Naive B cell (primary cell): ENCODE measurements at regions not wholly inside any gene's neighbourhood (a gene's known extent, or its start where the extent isn't known, plus 50 kb on each side); places are given as distances from the start of the nearest gene placed in this dataset.
"Not testable (repeated sequence)": the region's sequence is repeated elsewhere in the genome, so short reads cannot be mapped to it uniquely, and the experiment has no call there.

Experiments
- ATAC-seq, 2 donors: fragments of 150-1000 bp; cut with Tn5 transposase; 2 replicates each; pipeline ENCODE4 v1.10.0; 2021; ENCODE audit warnings: low read depth in 2 of 2, mild to moderate bottlenecking in 2 of 2, moderate library complexity in 2 of 2
- DNase-seq: peaks from one replicate; pipeline ENCODE4 v3.0.0; 2022
- H3K27ac Mint-ChIP-seq, 6 donors: one replicate each; pipeline ENCODE4 v1.8.0; 2020 to 2022; ENCODE audit warnings: mild to moderate bottlenecking in 6 of 6, mixed read lengths in 6 of 6, moderate library complexity in 5 of 6, inconsistent platforms in 2 of 6
- H3K27me3 Mint-ChIP-seq, 3 donors: one replicate each; pipeline ENCODE4 v1.8.0; 2021 to 2022; ENCODE audit warnings: mixed read lengths in 3 of 3, mild to moderate bottlenecking in 1 of 3
- H3K36me3 Mint-ChIP-seq, 2 donors: one replicate each; pipeline ENCODE4 v1.8.0; 2020 to 2022; ENCODE audit warnings: mixed read lengths in 2 of 2, inconsistent platforms in 1 of 2, mild to moderate bottlenecking in 1 of 2
- H3K4me1 Mint-ChIP-seq, 3 donors: one replicate each; pipeline ENCODE4 v1.8.0; 2020 to 2022; ENCODE audit warnings: mixed read lengths in 3 of 3, inconsistent platforms in 1 of 3, mild to moderate bottlenecking in 1 of 3, moderate library complexity in 1 of 3
- H3K4me3 Mint-ChIP-seq, 8 donors: one replicate each; pipeline ENCODE4 v1.8.0; 2020 to 2022; ENCODE audit warnings: mild to moderate bottlenecking in 8 of 8, mixed read lengths in 8 of 8, moderate library complexity in 8 of 8, inconsistent platforms in 2 of 8
- H3K9me3 Mint-ChIP-seq, 7 donors: one replicate each; pipeline ENCODE4 v1.8.0; 2020 to 2022; ENCODE audit warnings: mixed read lengths in 7 of 7, mild to moderate bottlenecking in 5 of 7, inconsistent platforms in 2 of 7, moderate library complexity in 1 of 7

DNA sequence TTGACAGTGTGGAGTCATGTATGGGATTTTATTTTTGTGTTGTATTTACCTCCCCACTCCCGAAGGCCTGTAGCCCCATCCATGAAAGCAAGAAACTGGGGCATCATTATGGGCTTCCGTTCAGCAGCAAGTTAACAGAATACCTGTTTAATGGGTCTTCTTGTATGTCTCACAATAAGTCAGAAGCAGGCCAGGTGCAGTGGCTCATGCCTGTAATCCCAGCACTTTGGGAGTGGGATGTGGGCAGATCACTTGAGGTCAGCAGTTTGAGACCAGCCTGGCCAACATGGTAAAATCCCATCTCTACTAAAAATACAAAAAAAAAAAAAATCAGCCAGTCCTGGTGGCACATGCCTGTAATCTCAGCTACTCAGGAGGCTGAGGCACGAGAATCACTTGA is 239.7 kb downstream of the SMAD2 start:
- not testable (repeated sequence) for DNase-seq, H3K4me1 Mint-ChIP-seq, H3K27ac Mint-ChIP-seq, H3K9me3 Mint-ChIP-seq, H3K4me3 Mint-ChIP-seq, ATAC-seq, H3K36me3 Mint-ChIP-seq
- peaks cover 7 to 31% (median 20%) of the 10 kb centered on the region in 3 donors for H3K27me3 Mint-ChIP-seq

DNA sequence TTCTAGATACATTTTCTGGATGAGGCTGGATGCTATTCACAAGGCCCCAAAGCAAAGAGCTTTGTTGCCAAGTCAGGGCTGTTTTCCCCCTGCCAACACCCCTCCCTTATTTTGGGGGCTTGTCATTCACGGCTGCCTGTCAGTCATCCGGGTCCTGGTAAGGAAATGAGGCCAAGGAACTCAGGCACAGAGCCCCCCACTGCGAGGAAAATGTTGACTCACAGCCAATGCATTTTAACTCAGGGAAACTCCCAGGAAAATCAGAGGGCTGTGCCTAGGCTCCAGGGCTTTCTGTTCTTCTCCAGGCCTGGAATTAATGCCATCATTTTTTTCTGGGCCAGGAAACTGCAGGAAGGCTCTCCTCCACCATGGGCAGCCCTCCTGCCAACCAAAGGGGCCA is 241.1 kb downstream of the SMAD2 start:
- Mint-ChIP-seq H3K9me3 (peaks cover 0 to 4% (median 0%) of the 10 kb centered on the region in 7 donors), H3K4me1 (peaks cover 0 to 2% (median 0%) of the 10 kb centered on the region in 3 donors), H3K27me3 (peaks cover 3 to 31% (median 20%) of the 10 kb centered on the region in 3 donors), H3K36me3 (peaks cover 0 to 8% of the 10 kb centered on the region in 2 donors), H3K27ac (no peak overlapping the region), H3K4me3 (no peak overlapping the region)
- DNase-seq, result no peak
- no peak for ATAC-seq

DNA sequence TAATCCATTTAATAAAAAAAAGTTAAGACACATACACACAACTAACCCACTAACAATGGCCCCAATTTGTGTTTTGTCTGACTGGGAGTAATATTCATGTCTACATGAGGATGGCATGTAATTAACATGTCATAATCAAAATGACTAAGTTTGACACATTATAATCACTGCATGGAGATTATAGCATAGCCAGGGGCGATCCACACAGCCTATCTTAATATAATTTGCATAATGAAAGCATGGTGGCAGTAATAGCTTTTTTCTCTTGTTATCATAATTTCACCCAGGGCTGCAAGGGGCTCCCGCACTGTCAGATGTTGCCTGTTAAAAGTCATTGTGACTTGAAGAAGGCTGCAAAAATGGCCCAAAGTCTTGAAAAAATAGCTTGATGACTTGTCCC is 243.7 kb downstream of the SMAD2 start:
- Mint-ChIP-seq H3K9me3 (no peaks in the 10 kb centered on the region), H3K36me3 (peaks cover 0 to 8% of the 10 kb centered on the region in 2 donors), H3K27me3 (peaks cover 3 to 24% (median 8%) of the 10 kb centered on the region in 3 donors), H3K27ac (peak overlapping the region in 1 of 6 donors; percentile 71), H3K4me1 (peaks cover 12 to 22% (median 16%) of the 10 kb centered on the region in 3 donors), H3K4me3 (no peak overlapping the region)
- DNase-seq (no peak), ATAC-seq (no peak)

DNA sequence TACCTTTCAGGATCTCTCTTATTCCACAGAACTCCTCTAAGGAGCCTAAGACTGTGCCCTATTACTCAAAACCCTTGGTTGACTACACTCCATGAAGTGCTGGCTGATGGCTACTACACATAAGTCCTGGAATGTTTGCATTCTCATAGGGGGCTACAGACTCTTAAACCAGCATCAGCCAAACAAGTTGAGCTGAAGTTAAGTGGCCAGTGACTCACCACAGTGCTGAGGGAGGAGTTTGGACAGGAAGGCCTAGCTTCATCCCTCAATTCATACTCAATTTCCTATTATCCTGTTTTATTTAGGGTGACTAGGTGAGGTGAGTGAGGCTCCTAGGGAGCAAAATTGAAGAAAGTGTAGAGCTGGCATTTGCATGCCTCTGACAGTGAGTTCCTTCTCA is 246.7 kb downstream of the SMAD2 start:
- ATAC-seq, result no peak
- H3K27me3 Mint-ChIP-seq, result peaks cover 0 to 15% (median 8%) of the 10 kb centered on the region in 3 donors
- H3K4me3 Mint-ChIP-seq, result no peak overlapping the region
- no peak for DNase-seq
- peak overlapping the region in 1 of 6 donors; percentile 16 for H3K27ac Mint-ChIP-seq
- H3K4me1 Mint-ChIP-seq, result peaks cover 33 to 52% (median 38%) of the 10 kb centered on the region in 3 donors
- H3K36me3 Mint-ChIP-seq, result peaks cover 0 to 8% of the 10 kb centered on the region in 2 donors
- H3K9me3 Mint-ChIP-seq, result peaks cover 0 to 3% (median 0%) of the 10 kb centered on the region in 7 donors

DNA sequence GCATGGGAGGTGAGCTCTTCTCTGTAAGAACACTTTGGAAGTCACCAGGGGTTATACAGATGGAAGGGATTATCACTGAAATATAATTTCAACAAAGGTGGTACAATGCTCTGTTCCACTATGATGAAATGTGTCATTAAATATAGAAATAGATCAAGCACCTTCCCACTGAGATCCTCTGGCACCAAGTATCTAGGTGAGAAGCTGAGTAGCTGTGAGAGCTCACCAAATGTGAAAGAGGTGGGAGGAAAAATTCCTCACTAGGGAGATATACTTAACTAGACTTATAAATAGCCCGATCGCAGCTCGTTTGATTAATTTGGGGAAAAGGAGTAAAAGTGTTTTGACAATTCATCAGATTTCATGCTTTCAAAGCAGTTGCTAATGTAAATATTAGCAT is 247.6 kb downstream of the SMAD2 start:
- H3K27ac Mint-ChIP-seq, result peak overlapping the region in 2 of 6 donors; percentile 51 to 91
- DNase-seq, result no peak
- peaks cover 38 to 59% (median 39%) of the 10 kb centered on the region in 3 donors for H3K4me1 Mint-ChIP-seq
- ATAC-seq, result no peak
- peak overlapping the region in 1 of 8 donors; percentile 25 for H3K4me3 Mint-ChIP-seq
- H3K27me3 Mint-ChIP-seq, result peaks cover 0 to 7% (median 6%) of the 10 kb centered on the region in 3 donors
- peaks cover 0 to 7% of the 10 kb centered on the region in 2 donors for H3K36me3 Mint-ChIP-seq
- H3K9me3 Mint-ChIP-seq, result peaks cover 0 to 3% (median 0%) of the 10 kb centered on the region in 7 donors

DNA sequence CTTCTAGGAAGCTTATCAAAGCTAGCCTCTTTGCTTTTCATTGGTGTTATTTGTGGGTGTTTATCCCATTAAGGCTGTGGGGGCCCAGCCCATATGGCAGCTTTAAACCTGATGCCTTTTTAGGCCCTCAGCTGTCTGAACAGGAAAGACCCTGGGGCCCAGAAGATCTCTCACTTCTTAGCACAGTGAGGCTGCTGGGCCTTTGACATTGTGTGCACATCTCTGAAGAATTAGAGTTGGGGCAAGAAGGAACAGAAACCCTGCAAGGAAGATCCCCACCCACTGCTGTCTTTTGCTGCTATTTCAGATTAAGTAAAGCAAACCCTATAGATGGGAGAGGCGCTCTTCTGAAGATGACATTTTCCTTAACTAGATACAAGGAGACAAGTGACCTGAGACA is 250.0 kb downstream of the SMAD2 start:
- Mint-ChIP-seq H3K27me3 (no peaks in the 10 kb centered on the region), H3K36me3 (no peaks in the 10 kb centered on the region), H3K9me3 (peaks cover 0 to 3% (median 0%) of the 10 kb centered on the region in 7 donors), H3K27ac (peak overlapping the region; percentile 36 to 94 (median 47)), H3K4me1 (peaks cover 38 to 69% (median 47%) of the 10 kb centered on the region in 3 donors), H3K4me3 (peak overlapping the region; percentile 5 to 83 (median 48))
- ATAC-seq, result peak; percentile 71 to 74
- DNase-seq, result peak; percentile 49

DNA sequence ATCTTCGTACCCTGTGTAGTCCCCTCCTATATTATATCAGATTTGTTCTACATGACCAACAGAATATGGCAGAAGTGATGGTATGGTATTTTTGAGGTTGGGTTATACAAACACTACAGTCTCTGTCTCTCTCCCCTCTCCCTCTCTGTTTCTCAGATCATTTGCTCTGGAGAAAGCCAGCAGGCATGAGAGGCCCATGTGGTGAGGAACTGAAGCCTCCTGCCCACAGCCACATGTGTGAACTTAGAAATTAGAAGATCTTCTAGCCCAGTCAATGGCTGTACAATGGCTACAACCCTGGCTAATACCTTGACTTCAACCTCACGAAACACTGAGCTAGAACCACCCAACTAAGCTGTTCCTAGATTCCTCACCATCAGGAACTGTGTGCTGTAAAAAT is 250.6 kb downstream of the SMAD2 start:
- no peaks in the 10 kb centered on the region for H3K36me3 Mint-ChIP-seq

DNA sequence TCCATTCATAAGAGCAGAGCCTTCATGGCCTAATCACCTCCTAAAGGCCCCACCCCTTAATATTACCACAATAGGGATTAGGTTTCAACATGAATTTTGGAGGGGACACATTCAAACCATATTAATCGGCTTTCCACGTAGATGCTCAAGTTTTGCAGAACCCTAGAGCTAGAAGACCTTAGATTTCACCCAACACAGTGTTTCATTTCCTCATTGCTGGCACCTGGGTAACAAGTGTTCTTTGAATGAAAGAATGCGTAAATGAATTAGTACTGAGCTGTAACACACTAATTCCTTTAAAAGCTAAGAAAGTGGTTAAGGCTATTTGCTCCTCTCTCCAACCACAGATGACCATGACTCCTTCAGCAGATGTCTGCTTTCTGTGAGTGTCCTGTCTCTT is 252.5 kb downstream of the SMAD2 start:
- peak; percentile 63 for ATAC-seq

More for the DNA sequence above, 250.6 kb downstream of the SMAD2 start:
- Mint-ChIP-seq H3K4me1 (peaks cover 38 to 69% (median 47%) of the 10 kb centered on the region in 3 donors), H3K4me3 (peak overlapping the region in 5 of 8 donors; percentile 14 to 87 (median 59)), H3K27ac (peak overlapping the region in 4 of 6 donors; percentile 29 to 96 (median 86)), H3K27me3 (no peaks in the 10 kb centered on the region), H3K9me3 (peaks cover 0 to 3% (median 0%) of the 10 kb centered on the region in 7 donors)
- DNase-seq (peak; percentile 50), ATAC-seq (peak; percentile 76 to 77)

DNA sequence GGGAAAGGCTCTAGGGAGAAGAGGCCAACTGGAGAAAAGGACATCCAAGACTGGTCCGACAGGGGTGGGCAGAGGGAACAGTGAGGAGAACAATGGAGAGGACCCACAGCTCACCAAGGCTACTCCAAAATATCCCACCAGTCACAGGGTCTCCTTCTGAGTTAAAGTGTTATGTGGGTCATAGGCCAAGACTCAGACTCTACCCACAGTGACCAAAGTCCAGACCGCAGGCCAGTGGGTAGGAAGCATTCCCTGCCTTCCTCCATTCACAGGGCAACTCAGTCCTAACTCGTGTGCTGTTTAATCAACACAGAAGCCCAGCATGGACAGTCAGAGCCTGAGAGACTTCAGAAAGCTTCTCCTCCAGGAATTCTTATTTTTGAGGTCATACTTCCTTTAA is 260.6 kb downstream of the SMAD2 start:
- Mint-ChIP-seq H3K36me3 (no peaks in the 10 kb centered on the region), H3K4me3 (peak overlapping the region in 1 of 8 donors; percentile 47), H3K9me3 (peaks cover 0 to 4% (median 0%) of the 10 kb centered on the region in 7 donors), H3K27ac (no peak overlapping the region), H3K27me3 (peaks cover 19 to 37% (median 37%) of the 10 kb centered on the region in 3 donors), H3K4me1 (no peaks in the 10 kb centered on the region)
- no peak for DNase-seq
- no peak for ATAC-seq

More for the DNA sequence above, 252.5 kb downstream of the SMAD2 start:
- no peaks in the 10 kb centered on the region for H3K36me3 Mint-ChIP-seq
- H3K9me3 Mint-ChIP-seq, result peaks cover 0 to 3% (median 0%) of the 10 kb centered on the region in 7 donors
- peak overlapping the region in 4 of 6 donors; percentile 33 to 88 (median 69) for H3K27ac Mint-ChIP-seq
- peaks cover 30 to 59% (median 47%) of the 10 kb centered on the region in 3 donors for H3K4me1 Mint-ChIP-seq
- peak; percentile 43 for DNase-seq
- peak overlapping the region in 4 of 8 donors; percentile 0 to 48 (median 27) for H3K4me3 Mint-ChIP-seq
- H3K27me3 Mint-ChIP-seq, result no peaks in the 10 kb centered on the region

DNA sequence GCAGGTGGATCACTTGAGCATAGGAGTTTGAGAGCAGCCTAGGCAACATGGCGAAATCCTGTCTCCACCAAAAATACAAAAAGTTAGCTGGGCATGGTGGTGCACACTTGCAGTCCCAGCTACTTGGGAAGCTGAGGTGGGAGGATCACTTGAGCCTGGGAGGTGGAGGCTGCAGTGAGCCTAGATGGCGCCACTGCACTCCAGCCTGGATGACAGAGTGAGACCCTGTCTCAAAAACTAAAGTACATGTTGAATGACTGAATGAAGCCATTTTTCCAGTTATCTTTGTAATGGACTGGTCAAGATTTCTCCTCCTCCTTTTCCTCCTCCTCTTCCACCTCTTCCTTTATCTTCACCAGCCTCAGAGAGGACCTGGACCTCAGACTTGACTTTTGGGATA is 272.0 kb downstream of the SMAD2 start:
- DNase-seq (no peak), ATAC-seq (no peak)
- no peak overlapping the region for H3K27ac Mint-ChIP-seq
- peaks cover 0 to 14% (median 6%) of the 10 kb centered on the region in 7 donors for H3K9me3 Mint-ChIP-seq
- no peak overlapping the region for H3K4me3 Mint-ChIP-seq
- peaks cover 0 to 17% (median 4%) of the 10 kb centered on the region in 3 donors for H3K27me3 Mint-ChIP-seq
- H3K36me3 Mint-ChIP-seq, result peaks cover 0 to 8% of the 10 kb centered on the region in 2 donors
- no peaks in the 10 kb centered on the region for H3K4me1 Mint-ChIP-seq

DNA sequence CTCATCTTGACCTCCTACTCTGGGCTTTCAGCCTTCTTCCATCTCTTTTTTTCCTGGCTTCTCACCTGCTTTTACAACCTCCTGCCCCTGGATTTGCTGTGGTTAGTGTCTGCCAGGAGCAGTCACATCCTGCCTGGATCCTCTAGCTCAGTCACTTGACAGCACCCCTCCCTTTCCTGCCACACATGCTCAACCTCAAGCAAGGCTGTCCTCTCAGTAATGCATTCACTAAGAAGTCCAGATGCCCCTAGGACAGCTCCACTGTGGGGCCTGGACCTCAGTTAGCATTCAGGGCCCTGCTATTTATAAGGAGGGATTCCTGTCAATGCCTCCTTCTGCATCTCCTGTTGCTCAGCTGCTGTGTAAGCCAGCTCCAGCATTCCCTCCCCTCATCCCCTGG is 275.5 kb downstream of the SMAD2 start:
- no peak for DNase-seq
- no peak overlapping the region for H3K27ac Mint-ChIP-seq
- H3K4me1 Mint-ChIP-seq, result peaks cover 0 to 4% (median 0%) of the 10 kb centered on the region in 3 donors

DNA sequence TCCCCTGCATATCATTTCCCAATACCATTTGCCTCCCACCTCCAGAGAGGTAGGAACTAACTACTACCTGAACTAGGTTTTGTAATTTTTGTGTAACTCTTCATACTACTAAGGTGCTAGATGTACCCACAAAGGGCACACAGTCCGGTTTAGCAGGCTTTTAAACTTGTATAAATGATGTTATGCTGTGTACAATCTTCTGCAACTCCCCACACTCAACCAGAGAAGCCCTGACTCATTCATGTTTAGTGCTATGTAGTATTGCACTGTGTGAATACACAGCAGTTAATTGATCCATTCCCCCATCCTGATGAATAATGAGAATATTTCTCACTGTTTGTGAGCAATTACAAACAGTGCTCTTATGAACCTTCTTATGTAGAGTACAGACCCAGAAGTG is 285.6 kb downstream of the SMAD2 start:
- Mint-ChIP-seq H3K4me3 (no peak overlapping the region), H3K27ac (peak overlapping the region in 1 of 6 donors; percentile 17), H3K4me1 (peaks cover 0 to 10% (median 4%) of the 10 kb centered on the region in 3 donors), H3K36me3 (no peaks in the 10 kb centered on the region), H3K27me3 (no peaks in the 10 kb centered on the region), H3K9me3 (peaks cover 0 to 11% (median 3%) of the 10 kb centered on the region in 7 donors)
- DNase-seq (no peak), ATAC-seq (no peak)

More for the DNA sequence above, 275.5 kb downstream of the SMAD2 start:
- Mint-ChIP-seq H3K9me3 (peaks cover 0 to 12% (median 6%) of the 10 kb centered on the region in 7 donors), H3K36me3 (peaks cover 0 to 4% of the 10 kb centered on the region in 2 donors), H3K27me3 (peaks cover 0 to 13% (median 4%) of the 10 kb centered on the region in 3 donors), H3K4me3 (no peak overlapping the region)
- no peak for ATAC-seq

DNA sequence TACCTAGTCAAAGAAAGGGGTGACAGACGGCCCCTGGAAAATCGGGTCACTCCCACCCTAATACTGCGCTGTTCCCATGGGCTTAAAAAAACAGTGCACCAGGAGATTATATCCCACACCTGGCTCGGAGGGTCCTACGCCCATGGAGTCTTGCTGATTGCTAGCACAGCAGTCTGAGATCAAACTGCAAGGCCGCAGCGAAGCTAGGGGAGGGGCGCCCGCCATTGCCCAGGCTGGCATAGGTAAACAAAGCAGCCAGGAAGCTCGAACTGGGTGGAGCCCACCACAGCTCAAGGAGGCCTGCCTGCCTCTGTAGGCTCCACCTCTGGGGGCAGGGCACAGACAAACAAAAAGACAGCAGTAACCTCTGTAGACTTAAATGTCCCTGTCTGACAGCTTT is 292.9 kb downstream of the SMAD2 start:
- ATAC-seq, result not testable (repeated sequence)

DNA sequence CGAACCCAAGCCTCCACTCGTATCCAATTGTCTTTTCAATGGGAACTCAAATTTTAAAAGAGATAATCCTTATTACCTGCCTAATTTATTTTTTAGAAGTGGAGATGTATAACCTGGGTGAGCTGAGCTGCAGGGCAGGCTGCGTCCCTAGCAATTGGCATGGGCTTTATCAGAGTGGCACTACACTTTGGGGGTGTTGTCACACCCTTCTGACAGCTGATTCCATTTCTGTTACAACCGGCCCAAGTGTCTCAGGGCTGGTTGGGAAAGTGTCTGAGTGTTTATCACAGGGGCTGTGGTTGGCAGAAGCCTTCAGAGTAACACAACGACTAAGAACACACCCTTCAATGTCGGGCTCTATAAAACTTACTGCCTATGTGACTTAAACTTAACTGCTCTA is 295.0 kb downstream of the SMAD2 start:
- Mint-ChIP-seq H3K4me1 (no peaks in the 10 kb centered on the region), H3K36me3 (no peaks in the 10 kb centered on the region), H3K4me3 (no peak overlapping the region), H3K27ac (no peak overlapping the region), H3K9me3 (peaks cover 0 to 7% (median 0%) of the 10 kb centered on the region in 7 donors), H3K27me3 (peaks cover 11 to 25% (median 20%) of the 10 kb centered on the region in 3 donors)
- no peak for ATAC-seq
- no peak for DNase-seq

More for the DNA sequence above, 292.9 kb downstream of the SMAD2 start:
- not testable (repeated sequence) for H3K27ac Mint-ChIP-seq, DNase-seq, H3K4me3 Mint-ChIP-seq, H3K4me1 Mint-ChIP-seq, H3K9me3 Mint-ChIP-seq, H3K36me3 Mint-ChIP-seq
- peaks cover 6 to 23% (median 14%) of the 10 kb centered on the region in 3 donors for H3K27me3 Mint-ChIP-seq
